GM23248 (cell line): ENCODE measurements at regions not wholly inside any gene's neighbourhood (a gene's known extent, or its start where the extent isn't known, plus 50 kb on each side); places are given as distances from the start of the nearest gene placed in this dataset.

Source experiments
- DNase-seq: peaks from one replicate; pipeline ENCODE4 v3.0.0-alpha.2; 2015
- H2AFZ ChIP-seq: fragments of 200-600 bp; sonication (generic); 2 replicates; pipeline ENCODE4 v1.6.1; 2016; ENCODE audit warnings: antibody characterized with exemption
- H3F3A ChIP-seq: fragments of 200-600 bp; sonication (generic); 2 replicates; pipeline ENCODE4 v1.6.1; 2016; ENCODE audit warnings: mild to moderate bottlenecking, antibody characterized with exemption, mixed run types; ENCODE audit not compliant: insufficient read depth
- H3K27ac ChIP-seq: fragments of 200-600 bp; sonication (generic); 2 replicates; pipeline ENCODE4 v1.5.1; 2016; ENCODE audit warnings: mild to moderate bottlenecking
- H3K27me3 ChIP-seq: fragments of 200-600 bp; sonication (generic); replicated peaks from 2 replicates; pipeline ENCODE4 v1.6.1; 2016; ENCODE audit warnings: mild to moderate bottlenecking; ENCODE audit not compliant: insufficient read depth
- H3K36me3 ChIP-seq: fragments of 200-600 bp; sonication (generic); 2 replicates; pipeline ENCODE4 v1.6.1; 2016; ENCODE audit warnings: low read depth, mild to moderate bottlenecking
- H3K4me1 ChIP-seq: fragments of 200-600 bp; sonication (generic); 2 replicates; pipeline ENCODE4 v1.6.1; 2016; ENCODE audit warnings: mild to moderate bottlenecking; ENCODE audit not compliant: insufficient read depth
- H3K4me2 ChIP-seq: fragments of 200-600 bp; sonication (generic); one replicate; pipeline ENCODE4 v1.6.1; 2016; ENCODE audit warnings: mild to moderate bottlenecking; ENCODE audit not compliant: unreplicated experiment
- H3K4me3 ChIP-seq: fragments of 200-600 bp; sonication (generic); 2 replicates; pipeline ENCODE4 v1.5.1; 2016; ENCODE audit warnings: mild to moderate bottlenecking
- H3K79me2 ChIP-seq: fragments of 200-600 bp; sonication (generic); 2 replicates; pipeline ENCODE4 v1.6.1; 2016; ENCODE audit warnings: mild to moderate bottlenecking; ENCODE audit not compliant: insufficient read depth
- H3K9ac ChIP-seq: fragments of 200-600 bp; sonication (generic); 2 replicates; pipeline ENCODE4 v1.6.1; 2016; ENCODE audit warnings: mild to moderate bottlenecking
- H3K9me2 ChIP-seq: fragments of 200-600 bp; sonication (generic); 2 replicates; pipeline ENCODE4 v1.6.1; 2016; ENCODE audit warnings: mixed run types, mild to moderate bottlenecking, moderate library complexity; ENCODE audit not compliant: insufficient read depth
- H3K9me3 ChIP-seq: fragments of 200-600 bp; sonication (generic); one replicate; pipeline ENCODE4 v1.6.1; 2017; ENCODE audit warnings: low read depth
- H4K20me1 ChIP-seq: fragments of 200-600 bp; sonication (generic); 2 replicates; pipeline ENCODE4 v1.6.0; 2016; ENCODE audit not compliant: insufficient read depth
- EZH2 ChIP-seq: fragments of 200-600 bp; sonication (generic); IDR thresholded peaks from 2 replicates; pipeline ENCODE4 v1.6.1; 2018; ENCODE audit warnings: antibody characterized with exemption, mild to moderate bottlenecking; ENCODE audit not compliant: insufficient read depth, poor library complexity, severe bottlenecking
- EZH2phosphoT487 ChIP-seq: fragments of 200-600 bp; sonication (generic); IDR thresholded peaks from 2 replicates; pipeline ENCODE4 v1.6.1; 2018; ENCODE audit warnings: antibody characterized with exemption, moderate library complexity, mild to moderate bottlenecking, low read depth; ENCODE audit not compliant: insufficient read depth
- WGBS, 2 experiments: methylation state at CpG; one replicate each; pipeline ENCODE4 v1.1.6; 2015 to 2017; ENCODE audit warnings: low lambda C conversion rate in 2 of 2, low coverage in 1 of 2; ENCODE audit errors: missing lambda C conversion rate in 2 of 2; 5-methylcytosine and 5-hydroxymethylcytosine counted together
- in situ Hi-C: fragments of 300-500 bp; cut with MboI; formaldehyde crosslinking; loops from 2 replicates; pipeline ENCODE4 v1.15.0; 2020

DNA sequence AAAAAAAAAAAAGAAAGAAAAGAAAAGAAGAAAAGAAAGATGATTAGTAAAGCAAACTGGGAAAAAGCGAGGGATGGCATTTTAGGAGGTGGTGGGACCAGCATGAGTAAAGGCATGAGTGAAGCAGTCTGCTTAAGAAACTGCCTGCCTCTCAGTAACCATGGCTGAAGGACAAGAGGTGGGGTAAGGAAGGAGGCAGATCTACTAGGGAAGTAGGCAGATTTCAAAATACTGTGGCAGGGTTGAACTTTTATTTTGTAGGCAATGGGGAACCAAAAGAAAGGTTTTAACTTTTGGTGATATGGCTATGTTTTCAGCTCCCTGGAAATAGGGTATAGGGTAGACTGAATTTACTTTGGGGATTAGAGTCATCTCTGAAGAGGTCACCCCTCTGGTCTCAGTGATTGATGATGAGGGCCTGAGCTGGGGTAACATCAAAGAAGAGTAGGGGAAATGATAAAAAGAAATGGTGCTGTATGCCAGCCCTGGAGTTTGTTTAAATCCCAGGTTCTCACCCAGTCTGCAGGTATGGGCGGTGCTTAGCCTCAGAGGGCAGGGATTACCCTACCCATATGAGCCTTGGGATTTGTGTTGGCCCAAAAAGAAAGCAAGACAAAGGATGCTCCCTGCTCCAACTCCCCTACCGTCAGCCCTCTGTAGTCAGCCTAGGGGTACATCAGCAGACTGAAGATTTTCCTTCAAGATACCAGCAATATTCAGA is 316.2 kb downstream of the CWC27 start:
- no peaks in the 10 kb centered on the region for H3K4me1 ChIP-seq
- no peak overlapping the region for H2AFZ ChIP-seq
- in situ Hi-C loops = no loop called here
- 90 to 91% methylated on average over 3 of the region's 3 CpGs for WGBS, 2 experiments
- H3K9me2 ChIP-seq = no peaks in the 10 kb centered on the region
- H4K20me1 ChIP-seq = no peaks in the 10 kb centered on the region
- no peak overlapping the region for H3K4me3 ChIP-seq
- H3K9me3 ChIP-seq = no peaks in the 10 kb centered on the region
- H3F3A ChIP-seq = no peaks in the 10 kb centered on the region
- no peaks in the 10 kb centered on the region for H3K27me3 ChIP-seq
- H3K79me2 ChIP-seq = no peaks in the 10 kb centered on the region
- no peak overlapping the region for H3K9ac ChIP-seq
- no peaks in the 10 kb centered on the region for H3K36me3 ChIP-seq
- no peak overlapping the region for H3K4me2 ChIP-seq
- DNase-seq = no peak
- TF ChIP-seq EZH2phosphoT487 (no peak), EZH2 (no peak)
- no peak overlapping the region for H3K27ac ChIP-seq

GRCh38 chr5:65085516-65085850 is 316.8 kb downstream of the CWC27 start:
- no peak overlapping the region for H2AFZ ChIP-seq
- H4K20me1 ChIP-seq = no peaks in the 10 kb centered on the region
- no peaks in the 10 kb centered on the region for H3F3A ChIP-seq
- H3K27ac ChIP-seq = no peak overlapping the region
- H3K4me2 ChIP-seq = no peak overlapping the region
- H3K36me3 ChIP-seq = no peaks in the 10 kb centered on the region
- TF ChIP-seq EZH2phosphoT487 = no peak
- H3K4me1 ChIP-seq = no peaks in the 10 kb centered on the region
- H3K4me3 ChIP-seq = no peak overlapping the region
- no peaks in the 10 kb centered on the region for H3K9me3 ChIP-seq
- no peaks in the 10 kb centered on the region for H3K79me2 ChIP-seq
- H3K9ac ChIP-seq = no peak overlapping the region
- H3K9me2 ChIP-seq = no peaks in the 10 kb centered on the region
- WGBS, 2 experiments = 96% methylated on average over 1 of the region's 1 CpG
- in situ Hi-C loops = no loop called here
- no peaks in the 10 kb centered on the region for H3K27me3 ChIP-seq
- no peak for DNase-seq

GRCh38 chr5:65086234-65086890 is 317.6 kb downstream of the CWC27 start:
- H4K20me1 ChIP-seq = no peaks in the 10 kb centered on the region
- TF ChIP-seq EZH2 = no peak
- TF ChIP-seq EZH2phosphoT487 = no peak
- H3K79me2 ChIP-seq = no peaks in the 10 kb centered on the region
- no peak overlapping the region for H3K9ac ChIP-seq
- in situ Hi-C loops = no loop called here
- no peak overlapping the region for H3K4me2 ChIP-seq
- H3K27ac ChIP-seq = no peak overlapping the region
- H3K4me3 ChIP-seq = no peak overlapping the region
- DNase-seq = no peak
- H3F3A ChIP-seq = no peaks in the 10 kb centered on the region
- H2AFZ ChIP-seq = no peak overlapping the region
- no peaks in the 10 kb centered on the region for H3K9me2 ChIP-seq
- H3K4me1 ChIP-seq = no peaks in the 10 kb centered on the region
- no peaks in the 10 kb centered on the region for H3K9me3 ChIP-seq
- no peaks in the 10 kb centered on the region for H3K36me3 ChIP-seq
- 77% methylated on average over 3 of the region's 3 CpGs for WGBS, 2 experiments
- H3K27me3 ChIP-seq = no peaks in the 10 kb centered on the region

GRCh38 chr5:65087154-65087553 is 318.4 kb downstream of the CWC27 start:
- H3K27me3 ChIP-seq = no peaks in the 10 kb centered on the region
- no peak overlapping the region for H3K27ac ChIP-seq
- WGBS, 2 experiments = 64 to 73% methylated on average over 3 of the region's 3 CpGs
- H3K36me3 ChIP-seq = no peaks in the 10 kb centered on the region
- no peaks in the 10 kb centered on the region for H4K20me1 ChIP-seq
- no peak overlapping the region for H3K4me2 ChIP-seq
- in situ Hi-C loops = no loop called here
- no peak overlapping the region for H3K4me3 ChIP-seq
- no peak overlapping the region for H3K9ac ChIP-seq
- H3K4me1 ChIP-seq = no peaks in the 10 kb centered on the region
- no peaks in the 10 kb centered on the region for H3K79me2 ChIP-seq
- no peaks in the 10 kb centered on the region for H3K9me3 ChIP-seq
- TF ChIP-seq EZH2phosphoT487 = no peak
- TF ChIP-seq EZH2 = no peak
- H2AFZ ChIP-seq = no peak overlapping the region
- no peaks in the 10 kb centered on the region for H3K9me2 ChIP-seq
- DNase-seq = no peak
- H3F3A ChIP-seq = no peaks in the 10 kb centered on the region
